GM12891 (cell line): ENCODE measurements at regions not wholly inside any gene's neighbourhood (a gene's known extent, or its start where the extent isn't known, plus 50 kb on each side); places are given as distances from the start of the nearest gene placed in this dataset.

Experiments used
- POLR2A ChIP-seq: IDR thresholded peaks from 2 replicates; pipeline ENCODE4 v1.6.1; 2011; ENCODE audit warnings: low read depth, low read length, control low read depth
- POLR2AphosphoS5 ChIP-seq: IDR thresholded peaks from 2 replicates; pipeline ENCODE4 v1.6.1; 2011; ENCODE audit warnings: low read depth, low read length, control low read depth

DNA sequence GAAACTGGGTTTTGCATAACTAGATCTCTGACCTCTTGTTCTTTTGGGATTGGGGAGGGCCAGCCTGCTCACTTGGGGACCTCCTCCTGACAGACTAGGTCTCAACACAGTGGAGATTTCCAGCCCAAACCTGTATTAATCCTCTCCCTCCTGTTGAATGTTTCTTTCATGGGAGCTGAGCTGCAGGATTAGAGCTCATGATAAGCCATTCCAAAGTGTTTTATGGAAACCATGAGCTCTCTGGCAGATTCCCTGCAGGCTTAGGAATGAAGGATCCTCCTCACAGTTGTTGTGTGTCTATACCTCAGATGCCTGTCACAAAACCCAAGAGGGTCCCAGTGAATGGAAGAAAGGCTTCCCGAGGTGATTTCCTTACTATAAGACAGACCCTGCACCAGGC, 248.4 kb upstream of the B3GAT1 start:
- TF ChIP-seq POLR2A (no peak), POLR2AphosphoS5 (no peak)
